MCF 10A (cell line): ENCODE measurements at regions not wholly inside any gene's neighbourhood (a gene's known extent, or its start where the extent isn't known, plus 50 kb on each side); places are given as distances from the start of the nearest gene placed in this dataset.
"Not testable (repeated sequence)": the region's sequence is repeated elsewhere in the genome, so short reads cannot be mapped to it uniquely, and the experiment has no call there.

Experiments used
- BruUV-seq: library from RNA; stranded (reverse); fragments of 400-500 nt; replicated peaks from 2 replicates; lab custom pipeline; 2021; lab: Mats Ljungman, UMichigan
- CTCF ChIA-PET: fragments of 300-600 bp; sonication (Branson Sonifier 250); formaldehyde crosslinking; extraction: SDS; loops from one replicate; lab custom pipeline; 2021; ENCODE audit warnings: antibody characterized with exemption, inconsistent platforms; lab: Yijun Ruan, JAX
- POLR2A ChIA-PET: fragments of 300-600, 350-650 bp; sonication (Branson Sonifier 250); formaldehyde crosslinking; extraction: SDS; loops from one replicate; lab custom pipeline; 2020; ENCODE audit warnings: antibody characterized with exemption, inconsistent platforms; lab: Yijun Ruan, JAX
- DNase-seq: peaks from one replicate; pipeline ENCODE4 v3.0.0-alpha.2; 2018; ENCODE audit not compliant: unreplicated experiment
- H3K27ac Mint-ChIP-seq: one replicate; pipeline ENCODE4 v1.8.0; 2022; ENCODE audit warnings: mild to moderate bottlenecking, low read depth, mixed read lengths; ENCODE audit not compliant: unreplicated experiment
- H3K27me3 Mint-ChIP-seq: one replicate; pipeline ENCODE4 v1.8.0; 2022; ENCODE audit warnings: mixed read lengths; ENCODE audit not compliant: insufficient read depth, unreplicated experiment
- H3K36me3 Mint-ChIP-seq: one replicate; pipeline ENCODE4 v1.8.0; 2022; ENCODE audit warnings: mild to moderate bottlenecking, moderate library complexity, mixed read lengths; ENCODE audit not compliant: insufficient read depth, unreplicated experiment
- H3K4me1 Mint-ChIP-seq: one replicate; pipeline ENCODE4 v1.8.0; 2022; ENCODE audit warnings: mixed read lengths; ENCODE audit not compliant: insufficient read depth, unreplicated experiment
- H3K4me3 Mint-ChIP-seq: one replicate; pipeline ENCODE4 v1.8.0; 2022; ENCODE audit warnings: mild to moderate bottlenecking, moderate library complexity, mixed read lengths; ENCODE audit not compliant: unreplicated experiment
- H3K9me3 Mint-ChIP-seq: one replicate; pipeline ENCODE4 v1.8.0; 2022; ENCODE audit warnings: mixed read lengths; ENCODE audit not compliant: unreplicated experiment
- intact Hi-C: fragments of 100-400 bp; cut with micrococcal nuclease; formaldehyde crosslinking; loops from 2 replicates; pipeline ENCODE4 v1.14.1; 2022
- TF ChIP-seq, protein P1 (sequence below): fragments of 200-600 bp; IDR thresholded peaks from one replicate; pipeline ENCODE4 v1.8.0; 2022; ENCODE audit warnings: antibody characterized with exemption, mild to moderate bottlenecking; ENCODE audit not compliant: unreplicated experiment

DNA sequence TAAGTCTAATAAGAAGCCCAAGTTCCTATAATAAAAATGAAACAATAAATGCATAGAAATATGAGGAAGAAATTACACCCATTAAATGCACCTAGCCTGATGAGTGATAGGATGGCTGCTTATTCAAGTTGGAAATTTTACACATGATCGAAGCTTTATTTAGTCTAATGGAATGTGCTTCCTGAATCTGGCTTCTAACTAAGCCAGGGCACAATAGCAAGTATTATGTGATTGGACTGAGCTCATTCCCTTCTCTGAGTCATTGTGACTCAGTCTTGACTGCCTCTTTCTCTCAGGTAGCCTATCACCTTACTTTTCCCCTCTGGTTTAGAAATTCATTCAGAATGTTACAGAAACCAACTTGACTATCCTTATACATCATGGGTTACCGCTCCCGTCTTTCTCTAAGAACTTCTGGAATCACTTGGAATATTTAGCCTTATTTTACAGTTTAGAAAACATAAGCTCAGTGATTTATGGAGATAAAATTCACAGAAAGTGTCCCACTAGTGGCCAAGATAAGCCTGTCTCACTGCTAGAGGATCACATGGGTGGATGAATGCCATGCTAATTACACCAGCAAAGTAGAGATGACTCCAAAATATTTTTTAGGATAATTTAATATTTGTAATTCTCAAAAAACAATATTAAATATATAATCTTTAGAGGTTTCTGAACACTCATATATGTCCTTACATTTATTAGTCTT lies 505.3 kb upstream of the JAG1 start:
- peaks cover 10% of the 10 kb centered on the region for H3K4me1 Mint-ChIP-seq
- TF ChIP-seq, protein P1, sequence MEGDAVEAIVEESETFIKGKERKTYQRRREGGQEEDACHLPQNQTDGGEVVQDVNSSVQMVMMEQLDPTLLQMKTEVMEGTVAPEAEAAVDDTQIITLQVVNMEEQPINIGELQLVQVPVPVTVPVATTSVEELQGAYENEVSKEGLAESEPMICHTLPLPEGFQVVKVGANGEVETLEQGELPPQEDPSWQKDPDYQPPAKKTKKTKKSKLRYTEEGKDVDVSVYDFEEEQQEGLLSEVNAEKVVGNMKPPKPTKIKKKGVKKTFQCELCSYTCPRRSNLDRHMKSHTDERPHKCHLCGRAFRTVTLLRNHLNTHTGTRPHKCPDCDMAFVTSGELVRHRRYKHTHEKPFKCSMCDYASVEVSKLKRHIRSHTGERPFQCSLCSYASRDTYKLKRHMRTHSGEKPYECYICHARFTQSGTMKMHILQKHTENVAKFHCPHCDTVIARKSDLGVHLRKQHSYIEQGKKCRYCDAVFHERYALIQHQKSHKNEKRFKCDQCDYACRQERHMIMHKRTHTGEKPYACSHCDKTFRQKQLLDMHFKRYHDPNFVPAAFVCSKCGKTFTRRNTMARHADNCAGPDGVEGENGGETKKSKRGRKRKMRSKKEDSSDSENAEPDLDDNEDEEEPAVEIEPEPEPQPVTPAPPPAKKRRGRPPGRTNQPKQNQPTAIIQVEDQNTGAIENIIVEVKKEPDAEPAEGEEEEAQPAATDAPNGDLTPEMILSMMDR: peak; percentile 20
- DNase-seq: peak; percentile 77
- no peaks in the 10 kb centered on the region for H3K27me3 Mint-ChIP-seq
- no peaks in the 10 kb centered on the region for H3K36me3 Mint-ChIP-seq
- ChIA-PET CTCF (interaction anchor here (0.6 to 3.6 kb wide), 11 partner anchors 11 to 1773 kb away, joined by 3 to 13 read pairs (median 3); no protein-coding TSS in a partner anchor), POLR2A (interaction anchor here (0.6 to 2.1 kb wide), 8 partner anchors 8 to 513 kb away, joined by 3 to 14 read pairs (median 4); partner anchors contain the start of gene JAG1)
- intact Hi-C loops: loop anchor here (10.0 kb wide), 1 partner anchor 174 kb away; no protein-coding TSS in a partner anchor
- H3K9me3 Mint-ChIP-seq: no peaks in the 10 kb centered on the region
- no peak overlapping the region for H3K4me3 Mint-ChIP-seq
- no peak overlapping the region for H3K27ac Mint-ChIP-seq
- BruUV-seq: no TSS peak

DNA sequence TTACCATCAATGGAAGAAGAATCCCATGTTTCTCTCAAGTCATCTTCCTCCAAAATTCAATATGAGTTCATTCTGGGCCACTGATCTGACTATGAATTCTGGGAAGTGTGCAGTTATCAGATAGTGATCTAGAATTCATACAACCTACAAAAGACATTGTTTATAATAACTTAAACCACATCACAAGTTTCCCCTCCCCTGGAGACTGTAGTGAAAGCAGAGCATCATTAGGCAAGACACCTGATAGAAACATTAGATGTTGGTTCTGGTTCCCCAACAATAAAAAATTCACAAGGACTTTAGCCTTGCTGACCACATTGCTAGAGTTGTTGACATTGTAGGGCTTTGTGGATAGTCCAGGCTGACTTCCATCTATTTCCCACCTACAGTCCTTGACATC lies 506.4 kb upstream of the JAG1 start:
- intact Hi-C loops: no loop called here
- peaks cover 10% of the 10 kb centered on the region for H3K4me1 Mint-ChIP-seq
- no peaks in the 10 kb centered on the region for H3K27me3 Mint-ChIP-seq
- POLR2A ChIA-PET: no interaction called here
- DNase-seq: no peak
- CTCF ChIA-PET: interaction anchor here (0.8 to 3.6 kb wide), 3 partner anchors 9 to 28 kb away, joined by 3 to 13 read pairs (median 4); no protein-coding TSS in a partner anchor
- no peaks in the 10 kb centered on the region for H3K36me3 Mint-ChIP-seq
- TF ChIP-seq, protein P1: no peak
- H3K4me3 Mint-ChIP-seq: no peak overlapping the region
- BruUV-seq: no TSS peak
- H3K9me3 Mint-ChIP-seq: no peaks in the 10 kb centered on the region
- no peak overlapping the region for H3K27ac Mint-ChIP-seq

DNA sequence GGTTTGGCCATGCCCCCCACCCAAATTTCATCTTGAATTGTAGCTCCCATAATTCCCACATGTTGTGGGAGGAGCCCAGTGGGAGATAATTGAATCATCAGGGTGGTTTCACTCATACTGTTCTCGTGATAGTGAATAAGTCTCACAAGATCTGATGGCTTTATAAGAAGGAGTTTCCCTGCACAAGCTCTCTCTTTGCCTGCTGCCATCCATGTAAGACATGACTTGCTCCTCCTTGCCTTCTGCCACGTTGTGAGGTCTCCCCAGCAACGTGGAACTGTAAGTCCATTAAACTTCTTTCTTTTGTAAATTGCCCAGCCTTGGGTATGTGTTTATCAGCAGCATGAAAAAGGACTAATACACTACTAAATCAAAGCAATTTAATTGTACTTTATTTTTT lies 507.3 kb upstream of the JAG1 start:
- H3K27ac Mint-ChIP-seq, DNase-seq, H3K4me1 Mint-ChIP-seq, H3K27me3 Mint-ChIP-seq, intact Hi-C loops, H3K36me3 Mint-ChIP-seq, BruUV-seq, POLR2A ChIA-PET, H3K9me3 Mint-ChIP-seq, H3K4me3 Mint-ChIP-seq: not testable (repeated sequence)
- CTCF ChIA-PET: interaction anchor here (0.8 to 3.6 kb wide), 3 partner anchors 24 to 36 kb away, joined by 3 to 13 read pairs (median 4); no protein-coding TSS in a partner anchor

DNA sequence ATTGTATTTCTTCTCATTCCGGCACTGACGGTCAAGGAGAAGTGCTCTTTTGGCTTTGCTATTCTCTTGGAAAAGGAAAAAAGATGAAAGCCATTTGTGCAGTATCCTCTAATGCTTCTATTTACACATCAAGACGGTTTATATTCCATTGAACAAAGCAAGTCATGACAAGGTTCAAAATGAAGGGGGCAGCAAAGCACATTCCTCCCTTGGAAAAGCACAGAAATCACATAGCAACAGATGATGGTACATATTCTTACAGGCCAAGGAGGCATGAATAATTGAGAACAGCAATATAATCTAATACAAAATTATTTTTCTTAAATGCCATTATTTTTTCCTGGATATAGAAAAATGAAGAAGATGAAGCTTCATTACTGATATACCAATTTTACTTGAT lies 508.2 kb upstream of the JAG1 start:
- intact Hi-C loops: no loop called here
- no peak overlapping the region for H3K27ac Mint-ChIP-seq
- CTCF ChIA-PET: interaction anchor here (1.0 kb wide), 1 partner anchor 13 kb away, joined by 3 read pairs; no protein-coding TSS in a partner anchor
- POLR2A ChIA-PET: interaction anchor here (1.1 kb wide), 1 partner anchor 511 kb away, joined by 4 read pairs; no protein-coding TSS in a partner anchor
- TF ChIP-seq, protein P1: no peak
- no peak overlapping the region for H3K4me3 Mint-ChIP-seq
- no peak for DNase-seq
- no peaks in the 10 kb centered on the region for H3K36me3 Mint-ChIP-seq
- no TSS peak for BruUV-seq
- no peaks in the 10 kb centered on the region for H3K27me3 Mint-ChIP-seq
- H3K9me3 Mint-ChIP-seq: no peaks in the 10 kb centered on the region
- peaks cover 10% of the 10 kb centered on the region for H3K4me1 Mint-ChIP-seq
